Transverse colon (tissue), 4 donors: ENCODE measurements at regions not wholly inside any gene's neighbourhood (a gene's known extent, or its start where the extent isn't known, plus 50 kb on each side); places are given as distances from the start of the nearest gene placed in this dataset.

Experiments
- DNase-seq: peaks from one replicate; pipeline ENCODE4 v3.0.0-alpha.2; 2019
- H3K27ac ChIP-seq, 4 donors: fragments of 200-600 bp; sonication (generic); 2 replicates each; pipeline ENCODE4 v1.5.1; 2016 to 2018; ENCODE audit warnings: inconsistent platforms in 4 of 4
- H3K27me3 ChIP-seq: fragments of 200-600 bp; sonication (generic); 2 replicates; pipeline ENCODE4 v1.5.1; 2017; ENCODE audit warnings: inconsistent platforms
- H3K36me3 ChIP-seq, 4 donors: fragments of 200-600 bp; sonication (generic); 2 replicates each; pipeline ENCODE4 v1.5.1; 2017 to 2019; ENCODE audit warnings: inconsistent platforms in 4 of 4
- H3K4me1 ChIP-seq, 4 donors: fragments of 200-600 bp; sonication (generic); 2 replicates each; pipeline ENCODE4 v1.5.1; 2017 to 2020; ENCODE audit warnings: inconsistent platforms in 4 of 4
- H3K4me3 ChIP-seq, 4 donors: fragments of 200-600 bp; sonication (generic); 1 replicate in 1 of 4; 2 replicates in 3 of 4; pipeline versions ENCODE4 v1.5.1 to v1.6.1; 2017 to 2019; ENCODE audit warnings: inconsistent platforms in 4 of 4
- H3K9me3 ChIP-seq, 2 donors: fragments of 200-600 bp; sonication (generic); 2 replicates each; pipeline ENCODE4 v1.5.1; 2017 to 2019; ENCODE audit warnings: inconsistent platforms in 2 of 2
- CTCF ChIP-seq, 5 experiments: fragments of 200-600 bp in 3 of 5; fragments of 450-650 bp in 2 of 5; sonication (generic) in 3 of 5; IDR thresholded peaks; 1 replicate in 2 of 5; 2 replicates in 3 of 5; pipeline ENCODE4 v1.5.1; 2016 to 2017; ENCODE audit warnings: antibody characterized with exemption in 5 of 5, inconsistent platforms in 3 of 5, mild to moderate bottlenecking in 2 of 5, moderate library complexity in 1 of 5
- EP300 ChIP-seq: sonication (generic); formaldehyde crosslinking; IDR thresholded peaks from one replicate; pipeline ENCODE4 v1.6.1; 2017; ENCODE audit warnings: antibody characterized with exemption, low read depth
- POLR2A ChIP-seq: fragments of 450-650 bp; IDR thresholded peaks from one replicate; pipeline ENCODE4 v1.6.1; 2016; ENCODE audit warnings: antibody characterized with exemption, mild to moderate bottlenecking, moderate library complexity
- POLR2AphosphoS5 ChIP-seq, 3 donors: sonication (generic); formaldehyde crosslinking; IDR thresholded peaks; one replicate each; pipeline ENCODE4 v1.6.1; 2016; ENCODE audit warnings: antibody characterized with exemption in 3 of 3
- WGBS, 2 donors: methylation state at CpG; one replicate each; pipeline ENCODE4 v1.1.5; 2018; ENCODE audit warnings: low coverage in 1 of 2; 5-methylcytosine and 5-hydroxymethylcytosine counted together
- in situ Hi-C, 4 donors: fragments of 200-750 bp; cut with MboI; loops; one replicate each; pipeline versions ENCODE4 v1.15.0 to v1.15.1; 2017; ENCODE audit warnings: low sequenced_read_pairs in 3 of 4, low pct_ligation_motif_present in 1 of 4, low pct_unique_long_range_greater_than_20kb in 1 of 4
- intact Hi-C: fragments of 100-400 bp; cut with DNase I; formaldehyde crosslinking; loops from one replicate; pipeline ENCODE4 v1.15.1; 2023; ENCODE audit warnings: low total_unique reads

GRCh38 chr12:97323154-97323553 is 139.4 kb upstream of the RMST start:
- intact Hi-C loops (no loop called here), in situ Hi-C loops (loop anchor here (25.0 kb wide), 2 partner anchors 336 to 736 kb away; no protein-coding TSS in a partner anchor)
- H3K4me3 ChIP-seq, result no peak overlapping the region
- no peaks in the 10 kb centered on the region for H3K27me3 ChIP-seq
- H3K27ac ChIP-seq, result no peak overlapping the region
- no peak for DNase-seq
- no peaks in the 10 kb centered on the region for H3K9me3 ChIP-seq
- no peaks in the 10 kb centered on the region for H3K36me3 ChIP-seq
- no peaks in the 10 kb centered on the region for H3K4me1 ChIP-seq
- TF ChIP-seq CTCF (IDR thresholded peaks at IDR 0.05), result no peak
- TF ChIP-seq POLR2A, result no peak
- no peak for TF ChIP-seq POLR2AphosphoS5 (IDR thresholded peaks at IDR 0.05)
- no peak for TF ChIP-seq EP300
- 17 to 49% methylated on average over 2 to 4 of the region's 4 CpGs for WGBS, 2 donors

GRCh38 chr12:97324471-97324870 is 138.1 kb upstream of the RMST start:
- in situ Hi-C loops, result loop anchor here (25.0 kb wide), 2 partner anchors 337 to 737 kb away; no protein-coding TSS in a partner anchor

GRCh38 chr12:97335115-97335514 is 127.5 kb upstream of the RMST start:
- Histone ChIP-seq H3K27me3 (no peaks in the 10 kb centered on the region), H3K4me1 (no peaks in the 10 kb centered on the region), H3K4me3 (no peak overlapping the region), H3K9me3 (no peaks in the 10 kb centered on the region), H3K27ac (no peak overlapping the region), H3K36me3 (no peaks in the 10 kb centered on the region)
- no peak for DNase-seq
- TF ChIP-seq CTCF (IDR thresholded peaks at IDR 0.05) (no peak), EP300 (no peak), POLR2A (no peak), POLR2AphosphoS5 (IDR thresholded peaks at IDR 0.05) (no peak)
- intact Hi-C loops, result no loop called here
- in situ Hi-C loops, result no loop called here
- 57 to 58% methylated on average over 4 of the region's 4 CpGs for WGBS, 2 donors

More at GRCh38 chr12:97324471-97324870, 138.1 kb upstream of the RMST start:
- H3K4me1 ChIP-seq, result no peaks in the 10 kb centered on the region
- no peak for DNase-seq
- 58 to 70% methylated on average over 7 of the region's 7 CpGs for WGBS, 2 donors
- no peaks in the 10 kb centered on the region for H3K9me3 ChIP-seq
- H3K4me3 ChIP-seq, result no peak overlapping the region
- no peak overlapping the region for H3K27ac ChIP-seq
- intact Hi-C loops, result no loop called here
- H3K27me3 ChIP-seq, result no peaks in the 10 kb centered on the region
- no peaks in the 10 kb centered on the region for H3K36me3 ChIP-seq
- no peak for TF ChIP-seq POLR2AphosphoS5 (IDR thresholded peaks at IDR 0.05)
- TF ChIP-seq EP300, result no peak
- TF ChIP-seq POLR2A, result no peak
- TF ChIP-seq CTCF (IDR thresholded peaks at IDR 0.05), result no peak

GRCh38 chr12:97336900-97337751 is 125.5 kb upstream of the RMST start:
- no peak for DNase-seq
- intact Hi-C loops, result no loop called here
- in situ Hi-C loops, result no loop called here
- no peak overlapping the region for H3K27ac ChIP-seq
- TF ChIP-seq EP300 (no peak), CTCF (IDR thresholded peaks at IDR 0.05) (no peak), POLR2A (no peak), POLR2AphosphoS5 (IDR thresholded peaks at IDR 0.05) (no peak)
- no peak overlapping the region for H3K4me3 ChIP-seq
- H3K4me1 ChIP-seq, result no peaks in the 10 kb centered on the region
- H3K36me3 ChIP-seq, result no peaks in the 10 kb centered on the region
- H3K9me3 ChIP-seq, result no peaks in the 10 kb centered on the region
- 59 to 72% methylated on average over 7 of the region's 7 CpGs for WGBS, 2 donors
- H3K27me3 ChIP-seq, result no peaks in the 10 kb centered on the region
